GM23338 (cell line): ENCODE measurements at regions not wholly inside any gene's neighbourhood (a gene's known extent, or its start where the extent isn't known, plus 50 kb on each side); places are given as distances from the start of the nearest gene placed in this dataset.

ENCODE experiments used
- ATAC-seq: fragments of 200-7000 bp; cut with Tn5 transposase; 3 replicates; pipeline ENCODE4 v1.9.1; 2020
- DNase-seq: peaks from one replicate; pipeline ENCODE4 v3.0.0-alpha.2; 2015; ENCODE audit warnings: low spot score
- H2AFZ ChIP-seq: fragments of 200-600 bp; sonication (generic); 2 replicates; pipeline ENCODE4 v1.8.0; 2016; ENCODE audit warnings: antibody characterized with exemption, mild to moderate bottlenecking, moderate library complexity
- H3F3A ChIP-seq: fragments of 200-600 bp; sonication (generic); replicated peaks from 2 replicates; pipeline ENCODE4 v1.8.0; 2017; ENCODE audit warnings: antibody characterized with exemption, mixed run types, low read depth
- H3K27ac ChIP-seq: fragments of 200-600 bp; sonication (generic); 2 replicates; pipeline ENCODE4 v1.6.1; 2016; ENCODE audit warnings: low read depth
- H3K27me3 ChIP-seq: fragments of 200-600 bp; sonication (generic); 2 replicates; pipeline ENCODE4 v1.8.0; 2016; ENCODE audit warnings: mild to moderate bottlenecking, mixed run types, moderate library complexity; ENCODE audit not compliant: insufficient read depth
- H3K36me3 ChIP-seq: fragments of 200-600 bp; sonication (generic); 2 replicates; pipeline ENCODE4 v1.8.0; 2016; ENCODE audit warnings: mild to moderate bottlenecking; ENCODE audit not compliant: insufficient read depth
- H3K4me1 ChIP-seq: fragments of 200-600 bp; sonication (generic); 2 replicates; pipeline ENCODE4 v1.8.0; 2016; ENCODE audit warnings: mild to moderate bottlenecking, moderate library complexity; ENCODE audit not compliant: insufficient read depth
- H3K4me2 ChIP-seq: fragments of 200-600 bp; sonication (generic); 2 replicates; pipeline ENCODE4 v1.7.1; 2017; ENCODE audit warnings: mixed run types
- H3K4me3 ChIP-seq: fragments of 200-600 bp; sonication (generic); 2 replicates; pipeline ENCODE4 v1.6.1; 2016; ENCODE audit warnings: mixed run types
- H3K79me2 ChIP-seq: fragments of 200-600 bp; sonication (generic); replicated peaks from 2 replicates; pipeline ENCODE4 v1.8.0; 2017; ENCODE audit warnings: mild to moderate bottlenecking; ENCODE audit not compliant: insufficient read depth
- H3K9me2 ChIP-seq: fragments of 200-600 bp; sonication (generic); 2 replicates; pipeline ENCODE4 v1.8.0; 2017; ENCODE audit not compliant: insufficient read depth
- H4K20me1 ChIP-seq: fragments of 200-600 bp; sonication (generic); replicated peaks from 2 replicates; pipeline ENCODE4 v1.8.0; 2017; ENCODE audit warnings: mild to moderate bottlenecking; ENCODE audit not compliant: insufficient read depth
- H3K27ac Mint-ChIP-seq: 2 replicates; pipeline ENCODE4 v1.8.0; 2020; ENCODE audit warnings: inconsistent platforms, mild to moderate bottlenecking, moderate library complexity, mixed read lengths
- H3K27me3 Mint-ChIP-seq: 3 replicates; pipeline ENCODE4 v1.8.0; 2022; ENCODE audit warnings: low read depth, mild to moderate bottlenecking, moderate library complexity, mixed read lengths, inconsistent platforms; ENCODE audit not compliant: insufficient read depth, poor library complexity
- H3K36me3 Mint-ChIP-seq: 3 replicates; pipeline ENCODE4 v1.8.0; 2021; ENCODE audit warnings: low read depth, mild to moderate bottlenecking, inconsistent platforms, moderate library complexity, mixed read lengths
- H3K4me1 Mint-ChIP-seq: 3 replicates; pipeline ENCODE4 v1.8.0; 2020; ENCODE audit warnings: mild to moderate bottlenecking, inconsistent platforms, mixed read lengths
- H3K4me3 Mint-ChIP-seq: 3 replicates; pipeline ENCODE4 v1.8.0; 2021; ENCODE audit warnings: moderate library complexity, mild to moderate bottlenecking, inconsistent platforms, mixed read lengths
- H3K9me3 Mint-ChIP-seq: 3 replicates; pipeline ENCODE4 v1.8.0; 2020; ENCODE audit warnings: moderate library complexity, mild to moderate bottlenecking, inconsistent platforms, mixed read lengths
- CREB1 ChIP-seq: fragments of 250-450 bp; sonication (Bioruptor Pico); IDR thresholded peaks from 2 replicates; pipeline ENCODE4 v1.5.0; 2020; ENCODE audit warnings: low read depth, mild to moderate bottlenecking, moderate library complexity
- CTCF ChIP-seq, 2 experiments: fragments of 200-600 bp in 1 of 2; sonication (generic) in 1 of 2; conservative IDR thresholded peaks; 2 replicates each; pipeline versions ENCODE4 v1.5.1 to v1.6.1; 2016 to 2017; ENCODE audit warnings: antibody characterized with exemption in 2 of 2, low read depth in 2 of 2, mild to moderate bottlenecking in 2 of 2, moderate library complexity in 1 of 2
- ETS1 ChIP-seq: IDR thresholded peaks from 2 replicates; pipeline ENCODE4 v1.6.1; 2016; ENCODE audit warnings: antibody characterized with exemption
- NANOG ChIP-seq: IDR thresholded peaks from 2 replicates; pipeline ENCODE4 v1.6.1; 2016; ENCODE audit warnings: antibody characterized with exemption, borderline replicate concordance
- POLR2AphosphoS5 ChIP-seq: IDR thresholded peaks from 2 replicates; pipeline ENCODE4 v1.6.1; 2016; ENCODE audit warnings: antibody characterized with exemption, low read depth
- REST ChIP-seq: IDR thresholded peaks from one replicate; pipeline ENCODE4 v1.6.1; 2018; ENCODE audit warnings: antibody characterized with exemption; ENCODE audit not compliant: unreplicated experiment
- STAT1 ChIP-seq: IDR thresholded peaks from one replicate; pipeline ENCODE4 v1.6.1; 2016; ENCODE audit warnings: antibody characterized with exemption; ENCODE audit not compliant: unreplicated experiment
- ZNF114 ChIP-seq: fragments of 250-450 bp; sonication (Bioruptor Pico); IDR thresholded peaks from 2 replicates; pipeline ENCODE4 v1.5.0; 2020; ENCODE audit warnings: mild to moderate bottlenecking, moderate library complexity
- ZNF331 ChIP-seq: fragments of 250-450 bp; sonication (Bioruptor Pico); IDR thresholded peaks from 2 replicates; pipeline ENCODE4 v1.5.0; 2020; ENCODE audit warnings: low read depth, mild to moderate bottlenecking, moderate library complexity

GRCh38 chr15:26460165-26460564, 312.7 kb downstream of the GABRB3 start (continued):
- no peak for TF ChIP-seq NANOG
- no peak for TF ChIP-seq ZNF331 (CRISPR knock-in tag)
- no peak for TF ChIP-seq POLR2AphosphoS5
- no peak for TF ChIP-seq ZNF114 (CRISPR knock-in tag)
- no peak for TF ChIP-seq REST
- TF ChIP-seq ETS1: no peak

GRCh38 chr15:26455828-26456227, 317.0 kb downstream of the GABRB3 start:
- H4K20me1 ChIP-seq: no peaks in the 10 kb centered on the region
- ATAC-seq (no peak), DNase-seq (no peak)
- H3K4me1 Mint-ChIP-seq: peaks cover 3% of the 10 kb centered on the region; the same call in 1 of the 3 replicates
- no peaks in the 10 kb centered on the region for H3K4me1 ChIP-seq
- no peak overlapping the region for H3K27ac Mint-ChIP-seq
- no peaks in the 10 kb centered on the region for H3K79me2 ChIP-seq
- H3K36me3 Mint-ChIP-seq: peaks cover 15% of the 10 kb centered on the region; the same call in 2 of the 3 replicates
- H3K36me3 ChIP-seq: no peaks in the 10 kb centered on the region
- no peak overlapping the region for H3K4me2 ChIP-seq
- H3F3A ChIP-seq: no peaks in the 10 kb centered on the region
- no peak overlapping the region for H3K27ac ChIP-seq
- peaks cover 1% of the 10 kb centered on the region for H3K27me3 Mint-ChIP-seq
- peaks cover 22% of the 10 kb centered on the region for H3K9me3 Mint-ChIP-seq
- H3K27me3 ChIP-seq: no peaks in the 10 kb centered on the region
- no peak overlapping the region for H2AFZ ChIP-seq
- H3K4me3 ChIP-seq: no peak overlapping the region
- H3K9me2 ChIP-seq: peaks cover 4% of the 10 kb centered on the region; the same call in 1 of the 2 replicates
- TF ChIP-seq STAT1 (no peak), CTCF (conservative IDR thresholded peaks at IDR 0.05; ENCODE audit: low read depth in 2 of 2) (no peak), CREB1 (CRISPR knock-in tag) (no peak), ZNF114 (CRISPR knock-in tag) (no peak)
- H3K4me3 Mint-ChIP-seq: no peak overlapping the region
